Endothelial cell of umbilical vein (primary cell): ENCODE measurements at regions not wholly inside any gene's neighbourhood (a gene's known extent, or its start where the extent isn't known, plus 50 kb on each side); places are given as distances from the start of the nearest gene placed in this dataset.

Experiments used
- BruUV-seq: library from RNA; stranded (reverse); fragments of 400-500 nt; replicated peaks from 2 replicates; lab custom pipeline; 2021; lab: Mats Ljungman, UMichigan
- CTCF ChIA-PET: fragments of 300-600, 350-600 bp; sonication (Branson Sonifier 250); formaldehyde crosslinking; loops from one replicate; lab custom pipeline; 2021; ENCODE audit warnings: antibody characterized with exemption, inconsistent platforms; lab: Charles Lee
- POLR2A ChIA-PET: fragments of 300-600, 350-600 bp; sonication (Branson Sonifier 250); formaldehyde crosslinking; loops from one replicate; lab custom pipeline; 2021; ENCODE audit warnings: antibody characterized with exemption, inconsistent platforms; lab: Charles Lee
- DNase-seq: peaks from one replicate; pipeline ENCODE4 v3.0.0-alpha.2; 2011; ENCODE audit warnings: low read depth, low spot score
- FAIRE-seq: peaks from 2 replicates; lab custom pipeline; 2011; peaks lifted over from hg19 to GRCh38; lab: Jason Lieb, UNC
- H2AFZ ChIP-seq: 2 replicates; pipeline ENCODE4 v1.6.0; 2012; ENCODE audit warnings: low read depth, low read length, control low read depth, inconsistent platforms
- H3K27ac ChIP-seq: 2 replicates; pipeline ENCODE4 v1.5.1; 2011; ENCODE audit warnings: low read depth, mild to moderate bottlenecking, control low read depth, low read length, moderate library complexity; ENCODE audit not compliant: insufficient read depth
- H3K27me3 ChIP-seq, 2 experiments: 2 replicates each; pipeline versions ENCODE4 v1.6.0 to v1.6.1; 2011; ENCODE audit warnings: low read length in 2 of 2, mixed read lengths in 1 of 2; ENCODE audit not compliant: control insufficient read depth in 2 of 2, insufficient read depth in 2 of 2
- H3K36me3 ChIP-seq, 2 experiments: 2 replicates in 1 of 2; 3 replicates in 1 of 2; pipeline ENCODE4 v1.5.1; 2011; ENCODE audit warnings: low read length in 2 of 2, mild to moderate bottlenecking in 1 of 2, moderate library complexity in 1 of 2; ENCODE audit not compliant: control insufficient read depth in 2 of 2, insufficient read depth in 2 of 2; ENCODE audit errors: extremely low read depth in 1 of 2
- H3K4me1 ChIP-seq: 3 replicates; pipeline ENCODE4 v1.5.1; 2011; ENCODE audit warnings: mild to moderate bottlenecking, low read length; ENCODE audit not compliant: control insufficient read depth, insufficient read depth; ENCODE audit errors: extremely low read depth
- H3K4me2 ChIP-seq: 2 replicates; pipeline ENCODE4 v1.6.1; 2011; ENCODE audit warnings: low read length, control low read depth, mixed read lengths; ENCODE audit not compliant: insufficient read depth
- H3K4me3 ChIP-seq, 3 experiments: fragments of 200-600 bp in 1 of 3; sonication (generic), shearing (Covaris generic) in 1 of 3; replicated peaks in 1 of 3; 2 replicates each; pipeline ENCODE4 v1.5.1; 2011 to 2016; ENCODE audit warnings: control low read depth in 3 of 3, low read length in 3 of 3, mild to moderate bottlenecking in 2 of 3, inconsistent platforms in 1 of 3, low read depth in 1 of 3, moderate library complexity in 1 of 3; ENCODE audit not compliant: insufficient read depth in 1 of 3
- H3K79me2 ChIP-seq: 2 replicates; pipeline ENCODE4 v1.6.0; 2012; ENCODE audit warnings: low read length, inconsistent platforms; ENCODE audit not compliant: control insufficient read depth, insufficient read depth
- H3K9ac ChIP-seq: replicated peaks from 2 replicates; pipeline ENCODE3; 2011; ENCODE audit warnings: low read length, control low read depth; ENCODE audit not compliant: insufficient read depth; ENCODE audit errors: extremely low read depth
- H3K9me1 ChIP-seq: replicated peaks from 3 replicates; pipeline ENCODE4 v1.6.0; 2011; ENCODE audit warnings: mild to moderate bottlenecking, low read length; ENCODE audit not compliant: control insufficient read depth, insufficient read depth; ENCODE audit errors: extremely low read depth
- H3K9me3 ChIP-seq: replicated peaks from 2 replicates; pipeline ENCODE4 v1.5.1; 2012; ENCODE audit warnings: low read length, inconsistent platforms; ENCODE audit not compliant: control insufficient read depth, insufficient read depth
- H4K20me1 ChIP-seq: replicated peaks from 2 replicates; pipeline ENCODE3; 2011; ENCODE audit warnings: mild to moderate bottlenecking, low read length; ENCODE audit not compliant: control insufficient read depth, insufficient read depth; ENCODE audit errors: extremely low read depth
- EZH2 ChIP-seq: IDR thresholded peaks from 2 replicates; pipeline ENCODE4 v1.6.1; 2012; ENCODE audit warnings: borderline replicate concordance, low read depth, mild to moderate bottlenecking, moderate library complexity, low read length, inconsistent platforms; ENCODE audit not compliant: severe bottlenecking
- FOS ChIP-seq: IDR thresholded peaks from 2 replicates; pipeline ENCODE4 v1.6.1; 2011; ENCODE audit warnings: mild to moderate bottlenecking, low read length, moderate library complexity, borderline replicate concordance; ENCODE audit not compliant: insufficient read depth
- GATA2 ChIP-seq: IDR thresholded peaks from 2 replicates; pipeline ENCODE4 v1.7.0; 2011; ENCODE audit warnings: low read depth, mild to moderate bottlenecking, moderate library complexity, mixed read lengths, low read length; ENCODE audit not compliant: insufficient read length, insufficient read depth
- JUN ChIP-seq: IDR thresholded peaks from 2 replicates; pipeline ENCODE4 v1.6.1; 2011; ENCODE audit warnings: borderline replicate concordance, low read depth; ENCODE audit not compliant: insufficient read length, insufficient read depth
- MAX ChIP-seq: IDR thresholded peaks from 2 replicates; pipeline ENCODE4 v1.6.1; 2011; ENCODE audit not compliant: insufficient read depth, insufficient read length
- MYC ChIP-seq: IDR thresholded peaks from one replicate; pipeline ENCODE4 v1.6.1; 2011; ENCODE audit warnings: mild to moderate bottlenecking, low read depth, low read length
- POLR2A ChIP-seq: IDR thresholded peaks from 2 replicates; pipeline ENCODE4 v1.6.1; 2012; ENCODE audit warnings: low read depth, mild to moderate bottlenecking, control low read depth, low read length
- POLR2AphosphoS5 ChIP-seq: IDR thresholded peaks from 2 replicates; pipeline ENCODE4 v1.6.1; 2012; ENCODE audit warnings: low read depth, mild to moderate bottlenecking, control low read depth, low read length, moderate library complexity; ENCODE audit not compliant: insufficient read depth
- dilution Hi-C: fragments of 300-500 bp; cut with MboI; formaldehyde crosslinking; loops from one replicate; pipeline ENCODE4 v1.15.0; 2019; ENCODE audit warnings: low sequenced_read_pairs; ENCODE audit not compliant: extremely low pct_ligation_motif_present
- intact Hi-C: fragments of 100-400 bp; cut with micrococcal nuclease; formaldehyde crosslinking; loops from one replicate; pipeline ENCODE4 v1.10.0; 2022
- TF ChIP-seq, protein P1 (sequence below), 2 donors: IDR thresholded peaks; 1 replicate in 1 of 2; 2 replicates in 1 of 2; pipeline ENCODE4 v1.5.1; 2011; ENCODE audit warnings: low read length in 2 of 2, mild to moderate bottlenecking in 2 of 2, moderate library complexity in 2 of 2, control low read depth in 1 of 2, inconsistent platforms in 1 of 2, low read depth in 1 of 2; ENCODE audit not compliant: insufficient read depth in 1 of 2; ENCODE audit errors: extremely low read depth in 1 of 2

DNA sequence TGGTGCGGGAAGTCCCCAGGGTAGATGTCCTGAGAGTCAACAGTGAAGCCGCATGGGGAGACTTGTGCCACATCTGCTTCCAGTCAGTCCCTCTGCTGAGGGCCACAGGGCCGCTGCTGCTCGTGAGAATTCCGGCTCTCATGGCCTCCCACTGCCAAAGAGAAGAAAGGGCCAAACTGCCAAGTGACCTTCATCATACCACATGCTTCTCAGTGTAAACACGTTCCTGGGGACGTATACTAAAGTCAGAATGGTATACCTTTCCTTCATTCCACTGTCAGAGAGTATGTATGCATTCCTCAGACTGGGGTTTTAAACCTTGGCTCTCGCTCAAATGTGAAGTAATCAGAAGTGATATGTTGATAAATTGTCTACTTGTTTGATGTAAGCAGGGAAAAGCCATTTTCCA lies 52.8 kb upstream of the SEC61G start:
- ChIA-PET CTCF (interaction anchor here (1.0 to 2.6 kb wide), 3 partner anchors 9 to 443 kb away, joined by 3 to 15 read pairs (median 4); no protein-coding TSS in a partner anchor), POLR2A (no interaction called here)
- TF ChIP-seq EZH2 (no peak), JUN (no peak), FOS (no peak), POLR2A (no peak), MYC (no peak), POLR2AphosphoS5 (no peak), GATA2 (no peak), MAX (no peak)
- TF ChIP-seq, protein P1, sequence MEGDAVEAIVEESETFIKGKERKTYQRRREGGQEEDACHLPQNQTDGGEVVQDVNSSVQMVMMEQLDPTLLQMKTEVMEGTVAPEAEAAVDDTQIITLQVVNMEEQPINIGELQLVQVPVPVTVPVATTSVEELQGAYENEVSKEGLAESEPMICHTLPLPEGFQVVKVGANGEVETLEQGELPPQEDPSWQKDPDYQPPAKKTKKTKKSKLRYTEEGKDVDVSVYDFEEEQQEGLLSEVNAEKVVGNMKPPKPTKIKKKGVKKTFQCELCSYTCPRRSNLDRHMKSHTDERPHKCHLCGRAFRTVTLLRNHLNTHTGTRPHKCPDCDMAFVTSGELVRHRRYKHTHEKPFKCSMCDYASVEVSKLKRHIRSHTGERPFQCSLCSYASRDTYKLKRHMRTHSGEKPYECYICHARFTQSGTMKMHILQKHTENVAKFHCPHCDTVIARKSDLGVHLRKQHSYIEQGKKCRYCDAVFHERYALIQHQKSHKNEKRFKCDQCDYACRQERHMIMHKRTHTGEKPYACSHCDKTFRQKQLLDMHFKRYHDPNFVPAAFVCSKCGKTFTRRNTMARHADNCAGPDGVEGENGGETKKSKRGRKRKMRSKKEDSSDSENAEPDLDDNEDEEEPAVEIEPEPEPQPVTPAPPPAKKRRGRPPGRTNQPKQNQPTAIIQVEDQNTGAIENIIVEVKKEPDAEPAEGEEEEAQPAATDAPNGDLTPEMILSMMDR (IDR thresholded peaks at IDR 0.05; ENCODE audit: extremely low read depth in 1 of 2, insufficient read depth in 1 of 2, low read depth in 1 of 2, low read length in 2 of 2): no peak
- Histone ChIP-seq H3K27ac (no peak overlapping the region), H3K27me3 (peaks cover 8 to 11% of the 10 kb centered on the region in 2 experiments), H2AFZ (no peak overlapping the region), H4K20me1 (no peaks in the 10 kb centered on the region), H3K4me1 (peaks cover 22% of the 10 kb centered on the region), H3K9ac (no peak overlapping the region), H3K79me2 (no peaks in the 10 kb centered on the region), H3K36me3 (no peaks in the 10 kb centered on the region), H3K9me1 (no peaks in the 10 kb centered on the region), H3K9me3 (no peaks in the 10 kb centered on the region), H3K4me3 (no peak overlapping the region), H3K4me2 (peak overlapping the region; percentile 75)
- intact Hi-C loops (loop anchor here (1.0 to 2.0 kb wide), 2 partner anchors 24 to 321 kb away; no protein-coding TSS in a partner anchor), dilution Hi-C loops (no loop called here)
- DNase-seq (peak; percentile 74), FAIRE-seq (no peak)
- BruUV-seq: no TSS peak
